Cardiac septum (tissue), 1 donor: ENCODE measurements at regions not wholly inside any gene's neighbourhood (a gene's known extent, or its start where the extent isn't known, plus 50 kb on each side); places are given as distances from the start of the nearest gene placed in this dataset.
A peak's percentile ranks its signal among the peaks of the same experiment; 100 is the strongest.

ENCODE experiments used
- DNase-seq: peaks from one replicate; pipeline ENCODE4 v3.0.0-alpha.2; 2020; ENCODE audit warnings: low spot score
- intact Hi-C: fragments of 100-400 bp; cut with DNase I; formaldehyde crosslinking; loops from one replicate; pipeline ENCODE4 v1.14.0; 2022
- donor health status: DM: no; HTN: no; CAD: no.

DNA sequence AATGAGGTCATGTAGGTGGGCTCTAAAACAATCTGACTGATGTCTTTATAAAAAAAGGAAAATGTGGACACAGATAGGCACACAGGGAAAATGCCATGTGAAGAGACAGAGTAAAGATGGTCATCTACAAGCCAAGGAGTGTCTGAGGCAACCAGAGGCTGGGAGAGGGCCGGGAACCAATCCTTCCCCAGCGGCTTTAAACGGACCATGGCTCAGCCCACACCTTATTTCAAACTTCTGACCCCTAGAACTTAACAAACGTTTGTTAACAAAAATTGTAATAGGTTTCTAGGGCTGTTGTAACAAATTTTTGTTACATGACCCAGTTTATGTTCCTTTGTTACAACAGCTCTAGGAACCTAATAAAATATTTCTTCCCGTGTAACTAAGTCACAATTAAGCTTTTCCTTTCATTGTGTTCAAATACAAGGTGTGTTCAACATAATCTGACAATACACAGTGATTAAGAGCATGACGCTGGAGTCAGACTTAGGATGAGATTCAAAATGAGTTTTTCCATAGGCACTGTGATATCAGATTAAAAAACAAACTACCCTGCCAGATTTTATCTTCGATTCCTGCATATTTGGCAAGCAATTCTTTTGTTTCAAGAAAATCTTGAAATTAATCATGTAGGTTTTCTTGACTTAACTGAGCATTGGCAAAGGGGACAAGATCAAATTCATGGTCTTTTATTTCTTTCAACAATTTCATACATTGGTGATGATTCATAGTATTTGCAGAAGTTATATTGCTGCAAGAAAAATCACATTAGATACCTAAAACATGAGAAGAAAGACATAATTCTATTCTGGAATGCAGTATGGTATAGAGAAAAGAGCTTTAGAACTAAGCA, 169.5 kb upstream of the RIPOR2 start:
- no peak for DNase-seq
- intact Hi-C loops: no loop called here

DNA sequence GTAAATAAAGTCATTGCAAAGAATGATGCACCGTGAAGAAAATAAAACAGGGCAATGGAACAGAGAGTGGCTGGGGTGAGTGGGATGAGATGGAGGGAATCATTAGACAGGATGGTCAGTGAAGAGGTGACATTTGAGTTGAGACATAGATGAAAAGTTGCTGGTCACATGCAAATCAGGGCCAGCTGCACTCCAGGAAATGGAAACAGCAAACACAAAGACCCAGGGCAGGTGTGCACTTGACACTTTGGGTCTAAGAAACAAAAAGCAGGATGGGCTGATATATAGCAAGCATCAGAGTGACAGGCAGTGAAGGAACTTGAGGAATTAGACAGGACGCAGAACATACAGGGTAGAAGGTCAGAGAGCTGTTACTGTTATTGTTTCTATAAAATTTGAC, 171.5 kb upstream of the RIPOR2 start:
- DNase-seq: no peak
- intact Hi-C loops: no loop called here

DNA sequence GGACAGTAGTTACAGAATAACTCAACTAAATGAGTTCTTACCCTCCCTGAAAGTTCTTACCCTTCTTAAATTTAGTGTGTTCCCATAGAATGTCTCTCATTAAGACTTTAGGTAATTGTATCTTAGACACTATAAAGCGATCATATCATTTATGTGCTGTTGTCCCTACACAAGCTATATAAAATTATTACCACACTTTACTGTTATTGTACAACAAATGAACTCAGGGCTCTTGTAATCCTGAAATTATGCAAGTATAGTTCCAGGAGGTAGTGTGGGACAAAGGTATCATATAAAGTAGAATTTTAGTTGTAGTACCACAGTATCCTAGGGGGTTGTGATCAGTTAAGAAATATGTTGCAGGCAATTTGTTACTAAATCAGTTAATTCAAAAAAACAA, 167.4 kb upstream of the CARMIL1 start:
- intact Hi-C loops: no loop called here
- no peak for DNase-seq

DNA sequence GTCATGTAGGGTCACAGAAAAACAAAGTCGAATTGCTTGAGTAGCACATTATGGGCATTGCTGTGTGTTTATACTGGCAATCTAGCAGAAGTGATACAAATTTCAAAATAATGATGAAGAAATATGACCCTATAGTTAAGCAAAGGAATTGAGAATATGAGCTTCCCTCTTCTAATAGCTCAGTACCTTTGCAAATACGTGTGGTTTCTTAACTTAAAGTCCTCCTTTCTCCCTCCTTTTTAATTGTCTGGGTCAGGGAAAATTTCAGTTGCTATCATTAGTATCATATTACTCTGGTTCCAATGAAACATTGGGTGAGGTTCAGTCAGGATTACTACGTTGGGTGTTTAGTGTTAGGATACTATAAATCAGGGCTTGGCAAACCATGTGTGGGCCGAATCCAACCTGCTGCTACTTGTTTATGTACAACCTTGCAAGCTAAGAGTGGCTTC, 166.8 kb upstream of the CARMIL1 start:
- intact Hi-C loops: no loop called here
- no peak for DNase-seq

DNA sequence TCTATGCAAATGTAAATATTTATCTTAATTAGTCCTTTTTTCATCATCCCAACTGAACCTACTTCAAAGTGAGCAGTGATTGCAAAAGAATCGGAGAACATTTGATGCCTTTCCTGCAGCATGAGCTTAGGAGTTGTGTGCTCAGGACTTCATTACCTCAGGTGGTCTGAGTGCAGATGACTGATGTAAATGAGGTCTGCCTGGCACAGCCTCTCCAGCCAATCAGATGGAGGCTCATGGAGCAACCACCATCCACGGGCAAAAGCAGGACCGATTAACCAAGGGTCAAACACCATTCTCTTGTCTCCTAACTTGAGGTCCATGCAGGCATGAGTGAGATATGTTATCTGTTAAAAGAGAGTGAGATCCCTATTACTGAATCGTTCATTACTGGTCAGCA, 165.7 kb upstream of the CARMIL1 start:
- intact Hi-C loops: no loop called here
- DNase-seq: no peak

DNA sequence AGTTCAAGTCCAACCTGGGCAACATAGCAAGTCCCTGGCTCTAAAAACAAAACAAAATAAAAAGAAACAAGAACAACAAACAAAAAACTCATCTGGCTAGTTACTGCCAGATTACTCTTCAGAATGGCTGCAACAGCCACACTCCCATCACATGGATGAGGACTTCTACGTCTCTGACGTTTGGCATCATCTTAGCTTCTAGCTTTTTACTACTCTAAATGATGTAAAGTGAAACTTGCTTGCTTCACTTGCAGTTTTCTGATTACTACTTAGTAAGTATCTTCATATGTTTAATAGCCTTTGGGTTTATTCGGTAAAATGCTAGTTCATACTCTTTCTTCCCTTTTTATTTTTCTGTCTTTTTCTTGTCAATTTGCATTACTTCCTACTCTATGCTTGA, 161.1 kb upstream of the CARMIL1 start:
- DNase-seq: no peak
- intact Hi-C loops: no loop called here

DNA sequence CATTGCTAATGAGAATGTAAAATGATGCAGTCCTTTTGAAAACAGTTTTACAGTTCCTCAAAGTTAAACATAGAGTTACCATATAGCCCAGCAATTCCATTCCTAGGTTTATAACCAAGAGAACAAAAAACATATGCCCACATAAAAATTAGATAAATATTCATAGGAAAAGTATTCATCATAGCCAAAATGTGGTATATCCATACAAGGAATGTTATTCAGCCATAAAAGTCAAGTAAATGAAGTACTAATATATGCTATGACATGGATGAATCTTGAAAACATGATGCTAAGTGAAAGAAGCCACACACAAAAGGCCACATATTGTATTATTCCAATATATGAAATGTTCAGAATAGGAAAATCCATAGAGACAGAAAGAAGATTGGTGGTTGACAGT, 158.0 kb upstream of the CARMIL1 start:
- intact Hi-C loops: no loop called here
- no peak for DNase-seq

DNA sequence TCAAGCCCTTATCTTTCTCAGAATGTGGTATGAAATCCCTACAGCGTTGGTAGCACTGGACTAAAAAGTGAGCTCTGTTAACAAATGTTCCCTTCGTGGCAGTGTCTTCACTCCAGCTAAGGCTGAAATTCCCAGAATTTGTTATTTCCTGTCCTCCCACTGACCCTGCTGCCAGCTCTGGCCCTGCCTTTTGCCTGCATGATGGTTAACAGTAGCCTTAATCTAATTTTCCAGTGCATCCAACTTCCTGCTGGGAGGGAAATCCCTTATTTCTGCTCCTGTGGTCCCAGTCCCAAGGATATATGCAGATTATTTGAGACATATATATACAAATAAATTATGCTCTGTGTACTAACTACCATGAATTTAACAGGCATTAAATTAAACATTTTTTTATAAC, 157.2 kb upstream of the CARMIL1 start:
- DNase-seq: no peak
- intact Hi-C loops: no loop called here

DNA sequence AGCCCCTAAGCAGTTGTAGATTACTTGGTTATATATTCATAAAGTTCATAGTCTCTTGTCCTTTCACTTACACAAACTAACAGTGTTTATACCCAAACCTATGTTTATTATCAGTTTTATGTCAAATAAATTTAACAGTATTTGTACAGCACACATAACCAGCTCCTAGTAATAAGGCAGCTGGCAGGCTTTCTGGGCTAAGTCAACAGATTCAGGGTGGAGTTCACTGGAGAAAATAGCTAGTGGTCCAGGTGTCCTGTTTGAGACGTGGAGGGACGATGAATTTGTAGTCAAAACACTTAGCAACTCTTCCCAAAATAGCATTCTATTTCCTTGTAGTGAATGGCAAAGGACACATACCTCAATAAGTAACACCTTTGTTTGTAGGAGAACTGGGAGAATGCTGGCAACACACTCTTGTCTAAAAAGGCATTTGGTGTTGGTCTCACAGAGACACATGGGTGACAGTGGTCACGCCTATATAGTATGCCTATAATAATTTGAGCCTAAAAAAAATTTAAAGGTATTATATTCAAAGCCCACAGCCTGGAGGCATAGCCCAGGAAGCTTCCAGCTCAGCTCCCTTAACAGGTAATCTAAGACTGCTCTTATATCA, 156.4 kb upstream of the CARMIL1 start:
- DNase-seq: no peak
- intact Hi-C loops: no loop called here

DNA sequence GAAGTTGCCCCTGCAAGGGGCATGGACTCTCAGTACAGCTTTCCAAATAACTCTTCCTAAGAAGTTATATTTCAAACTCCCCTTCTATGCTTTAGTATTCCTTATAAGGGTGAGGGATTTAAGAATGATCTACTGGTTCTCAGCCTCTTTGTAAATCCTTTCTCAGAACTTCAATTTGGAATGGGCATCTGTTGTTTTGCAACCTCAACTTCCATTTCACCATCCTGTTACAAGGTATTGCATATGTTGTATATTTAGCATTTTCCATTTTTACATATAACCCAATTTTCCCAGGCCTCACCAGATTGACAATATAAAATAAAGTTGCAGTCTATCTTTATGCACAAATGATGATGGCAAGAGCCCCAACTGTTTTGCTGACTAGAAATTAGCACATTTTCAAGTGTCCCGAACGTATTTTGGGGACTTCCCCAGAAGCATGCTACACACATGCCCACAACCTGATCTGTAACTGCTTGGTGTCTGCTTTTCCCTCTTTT, 154.9 kb upstream of the CARMIL1 start:
- no peak for DNase-seq
- intact Hi-C loops: no loop called here

DNA sequence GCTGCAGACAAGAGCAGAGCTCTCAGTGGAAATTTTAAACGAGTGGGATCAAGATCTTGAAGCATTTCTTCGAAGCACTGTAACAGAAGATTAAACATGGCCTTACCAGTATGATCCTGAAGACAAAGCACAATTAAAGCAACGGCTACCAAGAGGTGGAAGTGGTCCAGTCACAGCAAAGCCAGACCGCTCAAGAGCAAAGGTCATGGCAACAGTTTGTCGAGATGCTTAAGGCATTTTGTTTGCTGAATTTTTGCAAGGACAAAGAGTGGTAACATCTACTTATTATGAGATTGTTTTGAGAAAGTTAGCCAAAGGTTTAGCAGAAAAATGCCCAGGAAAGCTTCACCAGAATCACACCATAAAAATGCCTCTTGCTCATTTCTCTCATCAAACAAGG, 153.4 kb upstream of the CARMIL1 start:
- intact Hi-C loops: no loop called here

DNA sequence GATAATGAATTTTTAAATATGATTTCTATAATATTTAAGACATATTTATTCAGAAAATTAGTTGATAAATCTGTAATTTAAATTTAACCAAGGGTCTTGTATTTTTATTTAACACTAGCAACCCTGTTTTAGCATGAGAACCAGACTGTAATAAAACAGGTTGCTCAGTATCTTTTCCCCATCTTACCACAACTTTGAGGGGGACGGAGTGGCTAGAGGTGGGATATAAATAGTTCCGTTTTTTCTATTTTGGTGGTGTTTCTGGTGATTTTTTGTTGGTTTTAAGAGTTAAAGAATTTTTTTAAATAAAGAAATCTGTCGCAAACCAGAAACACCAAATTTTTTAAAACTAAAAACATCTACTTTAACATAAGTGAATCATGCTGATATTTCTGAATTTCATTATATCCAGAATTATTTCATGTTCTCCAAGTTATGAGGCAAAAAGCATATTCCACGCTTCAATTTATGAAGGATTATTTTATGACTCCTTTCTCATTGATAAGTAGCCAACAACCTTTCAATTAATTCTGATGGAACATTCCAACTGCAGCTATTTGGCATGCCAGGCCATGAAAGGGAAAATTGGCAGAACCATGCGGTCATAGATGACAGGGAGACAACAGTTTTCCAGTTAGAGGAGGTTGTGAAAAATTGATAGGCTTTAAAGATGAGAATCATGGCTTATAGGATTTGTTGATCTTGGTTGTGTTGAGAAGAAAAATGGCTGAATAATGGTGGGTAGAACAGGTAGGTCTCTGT, 151.9 kb upstream of the CARMIL1 start:
- intact Hi-C loops: no loop called here
- no peak for DNase-seq

More for the DNA sequence above, 153.4 kb upstream of the CARMIL1 start:
- no peak for DNase-seq

DNA sequence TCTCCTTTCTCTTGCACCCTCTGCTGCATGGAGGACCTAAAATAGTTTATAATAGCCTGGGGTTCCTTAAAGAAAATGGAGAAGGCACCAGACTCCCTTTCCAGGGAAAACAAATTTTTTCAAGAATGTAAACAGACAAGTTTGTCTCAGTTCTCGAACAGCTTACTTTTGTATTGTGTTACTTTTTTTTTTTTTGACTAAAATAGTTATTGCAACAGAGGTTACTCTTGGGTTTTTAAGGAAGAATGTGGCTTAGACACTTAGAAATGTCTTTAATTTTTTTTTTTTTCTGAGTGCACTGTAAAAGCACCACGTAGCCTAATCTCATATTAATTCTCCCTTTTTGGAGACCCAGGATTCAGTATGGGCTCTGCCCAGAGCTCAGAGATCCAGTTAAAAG, 148.7 kb upstream of the CARMIL1 start:
- DNase-seq: no peak
- intact Hi-C loops: no loop called here

DNA sequence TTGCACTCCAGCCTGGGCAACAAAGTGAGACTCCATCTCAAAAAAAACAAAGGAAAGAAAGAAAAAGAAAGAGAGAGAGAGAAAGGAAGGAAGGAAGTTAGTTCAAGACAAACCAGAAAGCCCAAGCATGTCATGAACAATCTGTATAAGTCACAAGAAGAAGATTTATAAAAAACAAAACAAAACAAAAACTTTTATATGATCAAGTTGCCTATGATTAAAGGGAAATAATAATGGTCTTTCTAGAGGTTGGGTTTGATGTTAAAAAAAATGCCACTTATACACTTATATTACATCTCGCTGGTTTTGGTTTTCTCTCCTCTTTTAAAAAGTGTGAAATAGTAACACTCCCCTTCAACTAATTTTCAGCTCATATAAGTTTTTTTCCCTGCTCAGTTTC, 146.2 kb upstream of the CARMIL1 start:
- intact Hi-C loops: no loop called here
- DNase-seq: no peak

DNA sequence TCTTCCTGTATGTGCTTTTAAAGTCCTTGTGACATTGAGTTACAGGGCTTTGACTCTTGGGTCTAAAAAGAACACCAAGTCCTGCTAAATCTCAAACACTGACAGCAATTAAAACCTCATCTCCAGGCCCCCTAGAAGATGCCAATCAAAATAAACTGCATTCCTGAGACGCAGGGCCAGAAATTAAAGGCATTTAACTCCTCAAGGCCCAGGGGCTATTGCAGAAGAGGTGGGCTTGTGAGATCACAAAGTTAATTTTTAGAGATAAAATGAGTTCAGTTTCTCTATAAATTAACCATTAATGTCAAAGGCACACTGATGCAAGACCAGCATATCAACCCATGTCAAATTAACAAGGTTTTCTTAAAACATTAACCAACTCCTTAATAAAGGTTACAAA, 145.6 kb upstream of the CARMIL1 start:
- intact Hi-C loops: no loop called here

DNA sequence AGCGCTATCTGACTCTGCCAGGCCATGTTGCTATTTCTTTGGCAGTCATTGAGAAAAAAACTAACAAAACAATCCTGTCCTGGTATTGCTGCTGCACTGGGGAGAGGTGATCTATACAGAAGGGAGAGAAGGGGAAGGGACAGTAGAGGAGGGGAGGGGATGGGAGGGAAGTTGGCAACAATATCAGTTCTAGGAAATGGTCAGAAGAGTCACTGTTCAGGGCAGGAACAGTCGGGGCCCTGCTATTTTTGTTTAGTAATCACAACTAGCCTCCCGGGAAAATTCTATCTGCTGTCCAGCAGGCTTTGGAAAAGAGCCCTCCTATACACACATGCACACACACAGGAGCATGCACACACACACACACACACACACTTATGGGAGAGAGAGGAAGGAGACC, 142.3 kb upstream of the CARMIL1 start:
- no peak for DNase-seq
- intact Hi-C loops: loop anchor here (5.0 kb wide), 4 partner anchors 40 to 85 kb away; no protein-coding TSS in a partner anchor

More for the DNA sequence above, 145.6 kb upstream of the CARMIL1 start:
- DNase-seq: no peak

DNA sequence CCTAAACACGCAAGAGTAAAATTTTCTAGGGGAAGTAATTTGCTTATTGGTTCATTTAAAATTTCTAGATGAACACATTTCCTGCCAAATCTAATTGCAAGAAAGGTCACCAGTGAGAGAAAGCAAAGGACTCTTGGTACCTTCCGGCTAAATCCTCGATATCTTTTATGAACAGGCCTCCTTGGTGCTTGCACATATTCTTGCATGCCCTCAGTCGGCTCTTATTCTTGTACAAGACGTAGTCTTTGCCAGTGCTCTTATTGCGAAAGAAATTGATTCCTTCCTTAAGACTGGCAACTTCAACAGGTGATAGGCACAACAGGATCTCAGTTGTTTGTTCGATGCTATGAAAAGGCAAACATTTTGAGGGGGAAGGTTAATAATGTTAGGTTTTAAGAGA, 141.7 kb upstream of the CARMIL1 start:
- intact Hi-C loops: loop anchor here (5.0 kb wide), 4 partner anchors 40 to 85 kb away; no protein-coding TSS in a partner anchor
- no peak for DNase-seq

DNA sequence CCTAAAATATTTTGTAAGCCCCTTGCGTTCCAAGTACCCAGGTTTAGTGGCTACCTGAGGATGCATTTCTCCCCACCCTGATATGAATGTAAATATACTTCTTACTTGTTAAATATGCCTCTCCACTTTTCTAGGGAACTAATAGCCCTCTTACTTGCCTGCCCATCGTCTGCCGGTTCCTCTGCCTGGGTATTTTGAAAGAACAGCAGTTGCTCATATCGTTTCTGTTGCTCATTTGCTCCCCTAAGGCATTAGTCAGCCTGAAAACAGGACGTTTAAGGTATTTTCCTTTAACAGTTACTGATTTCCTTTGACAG, 141.3 kb upstream of the CARMIL1 start:
- intact Hi-C loops: loop anchor here (5.0 kb wide), 4 partner anchors 39 to 84 kb away; no protein-coding TSS in a partner anchor
- no peak for DNase-seq

DNA sequence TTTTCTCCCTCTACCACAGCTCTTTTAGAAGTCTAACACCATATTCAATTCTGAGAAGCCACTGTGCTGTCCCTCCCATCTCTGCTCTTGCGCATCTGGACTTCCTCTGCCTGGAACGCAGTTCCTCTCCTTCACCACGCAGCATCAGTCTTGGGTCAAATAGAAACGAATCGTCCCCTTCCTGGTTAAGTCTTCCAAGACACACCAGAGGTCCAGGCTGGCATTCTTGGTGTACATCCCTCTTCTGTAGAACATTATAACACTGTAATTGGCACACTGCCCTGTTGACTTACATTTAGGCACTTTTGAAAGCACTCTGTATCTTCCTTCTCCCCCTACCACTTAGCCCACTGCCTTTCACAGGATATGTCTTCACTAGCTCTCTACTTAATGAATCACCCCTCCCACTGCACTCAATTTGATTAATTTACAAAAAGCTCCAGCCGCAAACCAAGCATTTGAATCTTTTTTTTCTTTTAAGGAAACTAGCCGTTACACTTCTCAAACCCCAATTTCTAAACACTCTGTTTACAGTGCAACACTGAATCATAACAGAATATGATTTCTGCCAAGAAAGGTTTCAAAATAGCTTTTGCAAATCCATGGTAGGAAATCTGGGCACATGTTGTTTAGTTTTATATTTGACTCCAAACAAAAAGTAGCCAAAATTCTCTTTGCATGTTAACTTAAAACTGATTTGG, 140.8 kb upstream of the CARMIL1 start:
- DNase-seq: peak; percentile 81
- intact Hi-C loops: loop anchor here (5.0 kb wide), 4 partner anchors 39 to 84 kb away; no protein-coding TSS in a partner anchor
